ENCODE measurements at regions not wholly inside any gene's neighbourhood (a gene's known extent, or its start where the extent isn't known, plus 50 kb on each side); places are given as distances from the start of the nearest gene placed in this dataset.

DNA sequence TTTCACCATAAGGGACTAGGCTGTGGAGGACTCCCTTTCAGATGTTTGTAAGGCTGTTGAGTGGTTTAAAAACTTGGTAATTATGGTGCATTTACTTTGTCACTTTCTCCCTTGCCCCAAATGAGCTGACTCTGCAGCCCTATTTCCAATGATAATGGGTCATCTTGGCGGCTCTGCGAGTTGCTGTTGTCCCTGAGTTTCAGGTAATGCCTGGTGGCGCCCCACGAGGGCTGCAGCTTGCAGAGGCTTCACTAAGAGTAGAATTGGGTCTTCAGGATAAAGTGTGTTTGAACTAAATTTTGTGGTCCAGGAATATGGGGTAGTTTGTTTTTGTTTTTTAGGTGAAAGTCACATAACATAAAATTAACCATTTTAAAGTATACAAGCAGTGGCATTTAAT is 450.1 kb upstream of the CFAP20DC start:
- TF ChIP-seq, protein P1, sequence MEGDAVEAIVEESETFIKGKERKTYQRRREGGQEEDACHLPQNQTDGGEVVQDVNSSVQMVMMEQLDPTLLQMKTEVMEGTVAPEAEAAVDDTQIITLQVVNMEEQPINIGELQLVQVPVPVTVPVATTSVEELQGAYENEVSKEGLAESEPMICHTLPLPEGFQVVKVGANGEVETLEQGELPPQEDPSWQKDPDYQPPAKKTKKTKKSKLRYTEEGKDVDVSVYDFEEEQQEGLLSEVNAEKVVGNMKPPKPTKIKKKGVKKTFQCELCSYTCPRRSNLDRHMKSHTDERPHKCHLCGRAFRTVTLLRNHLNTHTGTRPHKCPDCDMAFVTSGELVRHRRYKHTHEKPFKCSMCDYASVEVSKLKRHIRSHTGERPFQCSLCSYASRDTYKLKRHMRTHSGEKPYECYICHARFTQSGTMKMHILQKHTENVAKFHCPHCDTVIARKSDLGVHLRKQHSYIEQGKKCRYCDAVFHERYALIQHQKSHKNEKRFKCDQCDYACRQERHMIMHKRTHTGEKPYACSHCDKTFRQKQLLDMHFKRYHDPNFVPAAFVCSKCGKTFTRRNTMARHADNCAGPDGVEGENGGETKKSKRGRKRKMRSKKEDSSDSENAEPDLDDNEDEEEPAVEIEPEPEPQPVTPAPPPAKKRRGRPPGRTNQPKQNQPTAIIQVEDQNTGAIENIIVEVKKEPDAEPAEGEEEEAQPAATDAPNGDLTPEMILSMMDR (IDR thresholded peaks at IDR 0.05): no peak
- TF ChIP-seq HOXA7 (CRISPR knock-in tag; IDR thresholded peaks at IDR 0.05) (no peak), POLR2A (IDR thresholded peaks at IDR 0.05; ENCODE audit: low read length) (no peak), RAD21 (conservative IDR thresholded peaks at IDR 0.05 in 1 of 2, IDR thresholded peaks at IDR 0.05 in 1 of 2) (no peak), ZC3H11A (IDR thresholded peaks at IDR 0.05) (no peak), KDM1A (IDR thresholded peaks at IDR 0.05; ENCODE audit: low read depth) (no peak), RNF2 (IDR thresholded peaks at IDR 0.05; ENCODE audit: borderline replicate concordance, low read depth) (no peak)
- TF ChIP-seq, protein P2, sequence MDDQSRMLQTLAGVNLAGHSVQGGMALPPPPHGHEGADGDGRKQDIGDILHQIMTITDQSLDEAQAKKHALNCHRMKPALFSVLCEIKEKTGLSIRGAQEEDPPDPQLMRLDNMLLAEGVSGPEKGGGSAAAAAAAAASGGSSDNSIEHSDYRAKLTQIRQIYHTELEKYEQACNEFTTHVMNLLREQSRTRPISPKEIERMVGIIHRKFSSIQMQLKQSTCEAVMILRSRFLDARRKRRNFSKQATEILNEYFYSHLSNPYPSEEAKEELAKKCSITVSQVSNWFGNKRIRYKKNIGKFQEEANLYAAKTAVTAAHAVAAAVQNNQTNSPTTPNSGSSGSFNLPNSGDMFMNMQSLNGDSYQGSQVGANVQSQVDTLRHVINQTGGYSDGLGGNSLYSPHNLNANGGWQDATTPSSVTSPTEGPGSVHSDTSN (IDR thresholded peaks at IDR 0.05): no peak
